COLO829 (cell line): ENCODE measurements at regions not wholly inside any gene's neighbourhood (a gene's known extent, or its start where the extent isn't known, plus 50 kb on each side); places are given as distances from the start of the nearest gene placed in this dataset.
"Not testable (repeated sequence)": the region's sequence is repeated elsewhere in the genome, so short reads cannot be mapped to it uniquely, and the experiment has no call there.

ENCODE experiments used
- DNase-seq: peaks from one replicate; pipeline ENCODE4 v3.0.0; 2012; ENCODE audit warnings: low spot score

DNA sequence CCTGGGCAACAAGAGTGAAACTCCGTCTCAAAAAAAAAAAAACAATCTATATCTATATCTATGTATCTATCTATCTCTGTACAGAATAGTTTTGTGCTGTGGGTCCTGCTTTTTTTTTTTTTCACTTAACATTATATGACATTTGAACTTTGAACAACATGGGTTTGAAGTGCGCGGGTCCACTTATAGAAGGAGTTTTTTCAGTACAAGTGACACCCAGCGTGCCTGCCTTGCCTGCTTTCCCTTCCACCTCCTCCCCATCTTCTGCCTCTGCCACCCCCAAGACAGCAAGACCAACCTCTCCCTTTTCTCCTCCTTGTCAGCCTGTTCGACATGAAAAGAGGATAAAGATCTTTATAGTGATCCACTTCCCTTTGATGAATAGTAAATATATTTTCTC lies 102.2 kb upstream of the KCNG1 start:
- DNase-seq, result no peak

DNA sequence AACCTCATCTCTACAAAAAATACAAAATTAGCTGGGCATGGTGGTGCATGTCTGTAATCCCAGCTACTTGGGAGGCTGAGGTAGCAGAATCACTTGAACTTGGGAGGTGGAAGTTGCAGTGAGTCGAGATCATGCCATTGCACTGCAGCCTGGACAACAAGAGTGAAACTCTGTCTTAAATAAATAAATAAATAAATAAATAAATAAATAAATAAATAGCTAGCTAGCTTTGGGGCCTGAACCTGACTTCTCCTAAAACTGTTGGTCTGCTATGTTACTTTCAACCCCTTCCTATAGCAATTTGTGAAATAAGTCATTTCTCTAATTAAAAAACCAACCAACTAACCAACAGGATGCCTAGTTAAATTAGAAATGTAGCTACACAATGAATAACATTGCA lies 101.0 kb upstream of the KCNG1 start:
- not testable (repeated sequence) for DNase-seq

DNA sequence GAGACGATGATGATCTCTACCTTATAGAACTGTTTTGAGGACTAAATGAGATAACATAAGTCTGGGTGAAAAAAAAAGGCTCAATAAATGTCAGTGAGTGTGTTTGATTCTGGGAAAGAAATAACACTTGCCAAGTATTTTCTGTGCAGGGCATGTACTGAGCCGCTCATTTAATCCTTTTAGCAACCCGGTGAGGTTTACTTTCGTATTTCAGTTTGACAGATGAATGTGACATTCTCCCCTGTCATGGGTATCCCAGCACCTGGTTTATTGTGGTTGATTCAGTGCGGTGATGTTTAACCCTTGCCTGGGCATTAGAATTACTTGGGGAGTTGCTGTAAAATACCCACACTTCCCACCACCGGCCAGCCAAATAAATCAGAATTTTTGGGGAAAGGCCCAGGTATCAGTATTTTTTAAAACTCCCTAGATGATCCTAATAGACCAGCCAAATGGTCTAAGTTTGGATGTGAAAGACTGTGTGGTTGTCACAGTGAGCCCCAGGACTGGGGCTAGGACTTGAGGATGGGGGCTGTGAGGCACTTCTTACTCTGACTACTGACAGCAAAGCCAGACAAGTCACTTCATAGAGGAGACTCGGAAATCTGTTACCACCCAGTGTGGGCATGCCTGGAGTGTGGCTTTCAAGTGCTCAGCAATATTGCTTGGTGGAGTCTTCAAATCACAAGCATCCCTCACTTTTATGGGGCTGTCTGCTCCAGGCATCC lies 100.2 kb upstream of the KCNG1 start:
- no peak for DNase-seq

DNA sequence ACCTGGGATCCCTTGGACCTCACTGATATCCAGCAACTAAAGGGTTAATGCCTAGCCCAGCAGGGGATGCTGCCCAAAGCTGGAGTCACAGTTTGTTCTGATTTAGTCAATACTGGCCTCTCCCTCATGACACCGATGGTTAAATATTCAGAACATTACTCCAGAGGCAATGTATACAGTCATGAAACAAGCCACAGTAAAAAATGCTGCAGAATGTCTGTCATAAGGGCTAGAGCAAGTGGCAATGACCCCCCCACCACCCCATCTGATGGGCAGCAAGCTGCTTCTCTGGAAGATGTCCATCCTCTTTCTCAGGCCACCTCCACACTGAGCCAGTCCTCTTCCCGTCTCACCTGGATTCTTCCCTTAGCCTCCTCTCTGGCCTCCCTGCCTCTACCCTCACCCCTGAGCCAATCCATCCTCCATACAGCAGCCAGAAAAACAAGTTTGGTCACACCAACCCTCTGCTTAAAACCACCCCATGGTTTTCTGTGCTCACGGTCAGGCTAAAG lies 99.0 kb upstream of the KCNG1 start:
- DNase-seq, result no peak

DNA sequence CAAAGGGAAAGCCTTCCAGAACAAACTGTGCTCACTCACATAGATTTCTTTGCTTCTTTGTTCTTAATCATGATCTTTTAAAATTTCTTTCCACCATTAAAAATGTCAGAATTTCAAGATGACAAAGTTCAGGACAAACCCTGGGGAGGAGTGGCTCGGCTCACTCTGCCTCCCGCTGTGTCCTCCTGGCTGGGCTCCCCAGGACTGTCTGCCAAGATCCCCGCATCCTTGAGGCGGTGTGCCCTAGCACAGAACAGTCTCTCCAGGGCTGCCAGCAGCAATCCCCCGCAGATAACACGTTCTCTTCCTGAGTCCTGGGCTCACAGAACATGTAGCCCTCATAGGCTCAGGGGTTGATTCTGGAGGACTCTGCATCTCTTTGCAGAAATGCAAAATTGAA lies 98.4 kb upstream of the KCNG1 start:
- no peak for DNase-seq

DNA sequence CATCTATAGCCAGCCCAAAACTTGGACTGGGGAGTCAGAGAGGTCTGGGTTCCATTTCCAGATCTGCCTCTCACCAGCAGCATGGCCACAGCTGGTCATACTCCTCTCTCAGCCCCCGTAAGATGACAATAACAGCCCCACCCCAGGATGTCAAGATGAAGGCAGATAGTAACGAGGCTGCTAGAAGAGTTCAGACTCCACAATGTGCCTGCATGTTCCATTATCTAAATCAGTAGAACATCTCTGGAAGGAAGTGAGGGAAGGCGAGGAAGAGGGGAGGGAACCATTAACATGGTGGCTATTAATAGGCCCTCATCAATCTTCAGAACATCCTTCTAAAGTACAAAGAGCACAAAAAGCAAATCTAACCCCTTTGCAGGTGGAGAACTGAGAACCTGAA lies 98.0 kb upstream of the KCNG1 start:
- DNase-seq, result no peak

DNA sequence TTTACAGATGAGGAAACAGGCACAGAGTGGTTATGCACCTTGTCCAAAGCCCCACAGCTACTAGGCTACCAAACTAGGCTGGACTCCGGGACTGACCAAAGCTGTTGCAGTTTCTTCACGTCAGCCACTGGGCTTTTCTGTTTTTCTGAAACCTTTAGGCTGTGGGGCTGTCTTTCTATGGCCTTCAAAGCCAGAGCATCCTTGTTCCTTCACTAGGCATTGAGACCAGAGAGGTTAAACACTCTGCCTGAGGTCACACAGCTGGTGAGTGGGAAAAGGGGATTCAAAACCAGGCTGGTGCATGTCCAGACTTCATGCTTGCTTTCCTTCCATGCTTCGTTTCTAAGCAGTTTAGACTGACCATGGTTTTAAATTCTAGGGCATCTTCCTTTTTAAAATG lies 97.5 kb upstream of the KCNG1 start:
- no peak for DNase-seq

DNA sequence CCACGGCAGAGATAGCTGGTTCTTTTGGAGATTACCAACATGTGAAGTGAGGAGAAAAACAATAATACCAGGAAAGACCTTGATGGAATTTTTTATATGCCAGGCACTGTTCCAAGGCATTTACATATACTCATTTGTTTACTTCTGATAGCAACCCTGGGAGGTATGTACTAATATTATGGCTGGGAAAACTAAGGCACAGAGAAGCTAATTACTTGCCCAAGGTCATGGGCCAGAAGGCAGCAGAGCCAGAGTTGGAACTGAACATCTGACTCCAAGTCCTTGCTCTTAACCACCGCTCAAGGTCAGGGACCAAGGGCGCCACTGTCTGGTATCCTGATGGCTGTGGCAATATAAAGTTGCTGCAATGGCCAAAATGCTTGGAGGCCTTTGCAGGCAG lies 97.0 kb upstream of the KCNG1 start:
- no peak for DNase-seq

DNA sequence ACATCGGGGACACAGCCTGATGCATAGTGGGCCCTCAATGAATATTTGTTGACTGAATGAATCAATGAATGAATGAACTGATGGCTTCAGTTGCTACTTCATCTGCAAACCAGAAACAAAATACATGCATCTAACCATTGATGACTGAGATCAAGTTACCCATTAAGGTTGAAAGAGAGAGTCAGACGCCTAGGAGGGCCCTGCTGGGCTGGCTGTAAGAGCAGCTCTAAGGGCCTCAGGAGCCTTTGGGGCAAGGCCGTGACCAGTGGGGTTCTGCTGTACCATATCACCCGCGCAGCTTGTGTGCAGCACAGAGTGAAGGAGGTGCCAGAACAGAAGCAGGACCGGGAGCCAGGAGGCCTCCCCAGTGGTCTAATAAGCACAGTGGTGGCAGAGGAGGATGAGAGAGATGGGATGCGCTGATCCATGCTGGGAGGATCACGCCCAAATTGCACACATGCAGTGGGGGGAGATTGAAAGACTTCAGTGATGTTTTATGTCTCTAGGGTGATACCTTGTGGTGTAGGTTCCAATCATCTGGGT lies 96.1 kb upstream of the KCNG1 start:
- DNase-seq, result no peak

DNA sequence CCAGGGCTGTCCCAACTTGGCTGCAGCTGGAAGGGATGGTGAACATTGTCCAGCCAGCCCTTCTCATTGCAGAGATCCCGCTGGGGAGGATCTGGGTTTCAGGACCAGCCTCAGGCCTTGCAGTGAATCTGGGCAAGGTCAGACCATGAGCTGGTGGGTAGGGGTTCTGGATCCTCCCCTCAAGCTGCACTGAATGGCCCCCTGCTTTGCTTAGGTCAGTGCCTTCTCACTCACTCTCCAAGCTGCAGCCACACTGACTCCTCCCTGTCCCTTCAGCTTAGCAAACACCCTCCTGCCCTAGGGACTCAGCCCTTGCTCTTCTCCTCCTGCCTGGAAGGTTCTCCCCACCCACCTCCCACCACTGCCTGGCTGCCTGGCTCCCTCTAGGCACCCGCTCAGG lies 95.3 kb upstream of the KCNG1 start:
- no peak for DNase-seq

DNA sequence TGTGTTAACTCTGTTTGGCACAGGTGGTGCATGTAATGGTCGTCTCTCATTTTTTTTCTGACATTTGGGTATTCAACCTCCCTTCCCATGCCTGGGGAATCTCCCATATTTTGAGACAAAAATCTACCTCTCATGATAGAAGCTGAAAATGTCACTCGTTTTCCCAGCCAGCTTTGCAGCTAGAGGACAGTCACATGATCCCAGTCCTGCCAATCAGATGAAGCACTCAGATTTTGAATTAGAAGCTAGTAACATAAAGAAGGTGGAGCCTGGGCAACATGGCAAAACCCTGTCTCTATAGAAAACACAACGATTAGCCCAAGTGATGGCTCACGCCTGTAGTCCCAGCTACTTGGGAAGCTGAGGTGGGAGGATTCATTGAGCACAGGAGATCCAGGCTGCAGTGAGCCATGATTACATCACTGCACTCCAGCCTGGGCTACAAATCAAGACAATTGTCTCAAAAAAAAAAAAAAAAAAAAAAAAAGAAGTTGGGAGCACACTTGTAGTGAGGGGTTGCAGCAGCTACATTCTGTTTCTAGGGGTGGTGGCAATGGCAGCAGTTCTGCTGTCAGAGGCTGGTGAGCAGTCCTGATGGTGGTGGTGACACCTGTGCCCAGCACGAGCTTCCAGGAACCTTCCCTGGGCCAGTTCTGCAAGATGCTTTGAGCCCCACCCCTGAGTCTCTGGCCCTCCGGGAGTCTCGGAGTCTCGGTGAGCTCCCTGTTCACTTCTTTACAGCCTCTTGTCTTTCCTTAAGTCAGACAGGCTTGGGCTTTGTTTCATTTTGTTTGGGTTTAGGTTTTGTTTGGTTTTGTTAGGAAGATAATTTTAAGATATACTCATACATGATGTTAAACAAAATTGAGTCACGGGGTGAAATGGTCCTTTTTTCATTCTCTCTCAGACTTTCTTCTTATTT lies 94.1 kb upstream of the KCNG1 start:
- no peak for DNase-seq

DNA sequence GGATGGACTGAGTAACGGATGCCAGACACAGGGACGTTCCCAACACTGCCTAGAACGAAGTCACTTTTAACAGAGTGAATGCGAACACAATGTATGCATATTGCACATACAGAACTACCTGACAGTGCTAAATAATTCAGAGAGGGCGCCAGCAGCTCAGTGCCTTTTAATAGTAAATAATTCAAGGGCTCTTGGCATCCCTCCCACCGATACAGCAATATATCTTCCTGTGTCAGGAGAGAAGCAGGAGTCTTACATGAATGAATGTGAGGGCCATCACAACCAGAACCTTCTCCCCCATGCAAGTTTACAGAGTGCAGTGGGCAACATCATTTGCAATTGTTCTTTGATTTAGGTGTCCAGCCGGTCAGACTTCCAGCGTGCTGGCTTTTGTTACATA lies 88.4 kb upstream of the KCNG1 start:
- DNase-seq, result no peak

DNA sequence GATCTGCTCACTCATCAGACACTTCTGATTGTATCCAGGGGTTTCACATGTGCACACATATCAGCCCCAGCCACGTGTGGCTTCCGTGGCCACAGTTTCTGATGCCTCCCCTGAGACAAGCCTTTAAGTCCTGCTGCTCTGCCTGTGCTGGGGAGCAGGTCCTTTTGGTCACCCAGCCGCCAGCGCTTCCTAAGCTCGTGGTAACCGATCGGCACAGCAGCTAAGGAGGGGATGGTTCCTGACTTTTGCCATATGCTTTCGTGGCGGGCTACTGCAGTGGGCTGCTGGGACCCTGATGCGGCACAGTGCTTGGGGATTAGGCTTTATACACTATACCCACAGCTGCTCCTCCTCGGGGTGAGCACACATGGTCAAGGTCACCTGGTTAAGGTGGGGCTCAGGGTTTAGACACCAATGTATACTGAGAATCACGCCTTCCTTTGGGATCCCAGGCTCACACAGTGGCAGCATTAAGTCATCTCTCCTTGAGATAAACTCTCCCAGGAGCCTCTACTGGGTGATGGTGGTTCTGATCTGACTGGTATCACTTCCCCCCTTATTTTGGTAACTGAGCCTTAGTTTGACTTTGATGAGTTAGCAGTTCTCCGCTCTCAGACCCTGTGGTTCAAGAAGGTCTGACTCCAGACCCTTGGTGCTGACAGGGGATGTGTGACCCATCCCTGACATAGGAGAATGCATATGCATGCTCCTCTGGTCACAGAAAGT lies 85.9 kb upstream of the KCNG1 start:
- DNase-seq, result no peak

DNA sequence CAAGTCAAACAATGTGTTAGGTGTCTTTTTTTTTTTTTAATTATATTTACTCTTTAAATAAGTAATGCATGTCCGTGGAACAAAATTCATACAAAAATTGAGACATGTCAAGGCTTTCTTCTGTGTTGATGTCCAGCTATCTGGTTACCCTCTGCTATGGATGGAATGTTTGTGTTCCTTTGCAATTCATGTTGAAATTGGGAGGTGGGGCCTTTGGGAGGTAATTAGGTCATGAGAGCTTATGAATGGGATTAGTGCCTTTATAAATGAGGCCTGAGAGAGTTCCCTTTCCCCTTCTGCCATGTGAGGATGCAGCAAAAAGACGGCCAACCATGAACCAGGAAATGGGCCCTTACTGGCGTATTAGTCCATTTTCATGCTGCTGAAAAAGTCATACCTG lies 83.1 kb upstream of the KCNG1 start:
- no peak for DNase-seq

DNA sequence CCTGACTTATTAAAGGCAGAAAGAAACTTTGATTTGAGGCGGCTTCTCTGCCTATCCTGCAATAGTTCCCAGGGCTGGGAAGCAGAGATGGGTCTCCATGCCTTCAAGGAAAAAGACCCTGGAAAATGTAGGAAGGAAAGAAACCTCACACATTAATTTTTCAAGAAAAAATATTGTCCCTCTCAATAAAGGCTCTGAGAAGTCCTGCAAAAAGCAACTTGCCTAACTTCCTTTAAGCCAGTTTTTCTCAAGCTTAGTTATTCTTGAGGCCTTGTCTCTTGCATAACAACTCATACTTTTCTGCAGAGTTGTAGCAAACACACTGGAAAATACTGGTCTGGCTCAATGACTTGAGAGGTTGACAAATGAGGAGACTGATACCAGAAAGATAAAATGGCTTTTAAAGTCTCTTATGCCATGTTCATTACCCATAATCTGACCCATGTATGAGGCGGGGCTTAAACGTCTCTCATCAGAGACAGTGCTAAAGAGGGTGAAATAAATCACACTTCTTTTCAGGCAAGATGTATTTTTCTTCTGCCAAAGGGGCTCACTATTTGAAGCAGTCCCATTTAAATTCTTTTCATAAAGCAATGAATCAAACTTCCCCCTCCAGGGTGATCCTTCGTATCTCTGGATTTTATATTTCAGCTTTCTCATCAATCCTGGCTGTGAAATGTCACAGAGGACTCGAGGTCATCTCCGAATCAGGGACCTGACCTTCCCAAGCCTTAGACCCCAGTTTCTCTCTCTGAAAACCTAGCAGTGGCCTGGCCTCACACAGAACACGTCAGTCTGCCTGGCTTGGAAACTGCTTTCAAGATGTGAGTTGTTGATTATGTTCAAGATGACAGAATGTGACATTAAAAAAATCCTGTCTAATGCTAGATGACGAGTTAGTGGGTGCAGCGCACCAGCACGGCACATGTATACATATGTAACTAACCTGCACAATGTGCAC lies 82.3 kb upstream of the KCNG1 start:
- DNase-seq, result no peak

DNA sequence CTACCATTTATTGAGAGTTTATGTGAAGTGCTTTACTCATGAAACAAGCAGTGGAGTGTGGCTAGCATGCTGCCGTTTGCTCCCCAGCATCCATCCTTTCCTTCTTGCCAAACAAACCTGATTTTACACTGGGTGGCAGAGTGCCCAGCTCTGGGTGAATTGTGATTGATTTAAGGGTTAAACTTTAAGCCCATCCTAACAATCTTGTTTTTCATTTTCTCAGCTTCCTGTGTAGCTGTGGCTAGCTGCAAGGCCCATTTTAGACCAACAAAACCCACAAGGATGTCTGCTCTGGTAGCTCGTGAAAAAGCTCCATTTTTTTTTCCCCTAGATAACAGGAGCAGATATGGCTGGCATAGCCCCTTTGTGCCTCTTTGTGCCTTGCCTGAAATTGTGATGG lies 77.7 kb upstream of the KCNG1 start:
- no peak for DNase-seq

DNA sequence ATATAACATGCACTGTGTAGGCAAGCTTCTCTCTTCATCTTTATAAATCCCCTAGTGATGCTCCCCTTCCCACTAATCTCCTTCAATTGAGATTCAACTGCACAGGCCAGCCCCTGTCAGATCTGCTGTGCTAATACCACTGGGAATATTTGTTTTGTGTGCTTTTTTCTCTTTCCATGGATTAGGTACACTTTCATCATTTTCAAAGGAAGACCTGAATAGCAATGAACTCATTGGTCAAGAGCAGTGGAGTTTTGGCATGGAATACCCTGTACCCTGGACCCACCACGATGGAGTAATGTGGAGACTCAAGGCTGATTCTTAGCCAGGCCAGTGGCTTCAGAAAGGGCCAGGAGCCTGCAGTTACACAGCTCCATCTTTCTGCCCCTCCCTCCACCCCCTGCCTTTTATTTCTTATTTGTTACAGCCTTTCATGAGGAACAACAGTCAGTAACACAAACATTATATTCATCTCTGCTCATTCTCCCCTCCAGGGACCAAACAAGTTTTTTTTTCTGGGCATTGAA lies 75.4 kb upstream of the KCNG1 start:
- DNase-seq, result no peak

DNA sequence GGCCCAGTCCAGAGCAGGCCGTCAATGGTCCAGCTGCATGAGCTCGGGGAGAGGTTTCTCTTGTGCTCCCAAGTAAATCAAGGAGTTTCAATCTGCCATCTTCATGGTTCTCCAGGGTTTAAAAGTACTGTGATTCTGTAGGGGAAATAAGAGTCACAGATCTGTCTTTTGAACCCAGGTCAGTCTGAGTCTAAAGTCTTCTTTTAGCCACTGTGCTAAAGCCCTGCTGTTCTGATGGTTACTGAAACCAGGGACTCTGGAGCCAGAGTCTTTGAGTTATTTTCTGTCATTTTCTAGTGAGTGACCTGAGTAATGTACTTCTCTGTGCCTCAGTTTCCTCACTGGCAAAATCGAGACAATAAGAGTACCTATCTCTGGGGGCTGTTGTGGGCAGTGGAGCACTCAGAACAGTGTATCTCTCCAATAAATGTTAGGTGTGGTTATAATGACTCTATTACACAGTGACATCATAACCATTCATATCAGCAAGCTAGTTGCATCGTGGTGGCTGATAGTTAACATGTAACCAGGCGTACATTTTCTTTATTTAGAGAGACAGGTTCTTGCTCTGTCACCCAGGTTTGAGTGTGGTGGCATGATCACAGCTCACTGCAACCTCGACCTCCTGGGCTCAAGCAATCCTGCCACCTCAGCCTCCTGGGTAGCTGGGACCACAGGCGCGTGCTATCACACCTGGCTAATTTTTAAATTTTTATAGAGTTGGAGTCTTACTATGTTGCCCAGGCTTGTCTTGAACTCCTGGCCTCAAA lies 74.6 kb upstream of the KCNG1 start:
- DNase-seq, result no peak

DNA sequence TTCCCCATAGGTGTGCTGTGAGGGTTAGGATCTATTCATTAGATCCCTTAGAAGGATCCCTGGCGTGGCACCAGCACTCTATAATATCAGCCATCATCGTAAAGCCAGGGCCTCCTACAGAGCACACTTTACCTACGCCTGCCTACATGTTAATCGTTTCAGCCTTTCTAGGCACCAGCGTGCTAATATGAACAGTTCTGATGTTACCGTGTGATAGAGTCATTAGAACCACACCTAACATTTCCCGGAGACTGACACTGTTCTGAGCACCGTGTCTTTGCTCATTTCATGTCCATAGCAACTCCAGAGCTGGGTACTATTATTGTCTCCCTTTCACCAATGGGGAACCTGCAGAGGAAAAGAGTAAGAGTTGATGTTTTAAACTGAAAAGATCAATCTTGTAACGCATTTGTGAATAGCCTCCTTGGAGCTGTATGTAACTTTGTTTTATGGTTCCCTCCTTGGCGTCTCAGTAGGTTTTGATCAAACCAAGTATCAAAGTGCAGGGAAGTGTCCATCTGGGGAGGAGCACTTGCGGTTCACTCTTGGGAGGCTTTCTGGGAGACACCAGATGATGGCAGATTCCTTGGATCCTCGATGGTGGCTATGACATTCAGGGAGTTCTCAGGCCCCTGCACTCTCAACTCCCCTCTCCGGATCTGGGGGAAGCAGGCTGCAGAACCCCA lies 73.8 kb upstream of the KCNG1 start:
- DNase-seq, result no peak
